HepG2 (cell line): ENCODE measurements at regions not wholly inside any gene's neighbourhood (a gene's known extent, or its start where the extent isn't known, plus 50 kb on each side); places are given as distances from the start of the nearest gene placed in this dataset.

Experiments
- ARNT ChIP-seq: fragments of 450-650 bp; IDR thresholded peaks from 2 replicates; pipeline ENCODE4 v1.6.1; 2017
- BORCS8-MEF2B ChIP-seq: sonication (generic); formaldehyde crosslinking; IDR thresholded peaks from 2 replicates; pipeline ENCODE4 v1.8.0; 2022; ENCODE audit warnings: mild to moderate bottlenecking, missing genetic modification reagents
- CBFB ChIP-seq: sonication (generic); formaldehyde crosslinking; IDR thresholded peaks from 2 replicates; pipeline ENCODE4 v1.4.0; 2020; ENCODE audit warnings: missing genetic modification reagents
- ETV5 ChIP-seq: IDR thresholded peaks from 2 replicates; pipeline ENCODE4 v1.6.1; 2018; ENCODE audit warnings: missing biosample characterization, missing genetic modification reagents, inconsistent platforms, borderline replicate concordance
- ETV6 ChIP-seq: sonication (generic); formaldehyde crosslinking; conservative IDR thresholded peaks from 2 replicates; pipeline ENCODE4 v1.4.0; 2020; ENCODE audit warnings: missing genetic modification reagents
- FOXM1 ChIP-seq: sonication (generic); formaldehyde crosslinking; IDR thresholded peaks from 2 replicates; pipeline ENCODE4 v1.5.0; 2020; ENCODE audit warnings: missing genetic modification reagents
- JDP2 ChIP-seq: sonication (generic); formaldehyde crosslinking; IDR thresholded peaks from 2 replicates; pipeline ENCODE4 v1.8.1; 2022; ENCODE audit warnings: missing genetic modification reagents, borderline replicate concordance
- NR2C2 ChIP-seq: sonication (generic); formaldehyde crosslinking; IDR thresholded peaks from 2 replicates; pipeline ENCODE4 v1.4.0; 2020; ENCODE audit warnings: missing genetic modification reagents, mild to moderate bottlenecking, moderate library complexity, borderline replicate concordance
- NR2F6 ChIP-seq, 2 experiments: IDR thresholded peaks; 2 replicates each; pipeline ENCODE4 v1.6.1; 2016; ENCODE audit warnings: antibody characterized with exemption in 1 of 2, mild to moderate bottlenecking in 1 of 2
- PPARG ChIP-seq: conservative IDR thresholded peaks from 2 replicates; pipeline ENCODE4 v1.6.1; 2016; ENCODE audit warnings: missing biosample characterization, missing genetic modification reagents
- RAD21 ChIP-seq: fragments of 450-650 bp; formaldehyde crosslinking; IDR thresholded peaks from 2 replicates; pipeline ENCODE4 v1.5.0; 2020; ENCODE audit warnings: mild to moderate bottlenecking
- SP140L ChIP-seq: sonication (generic); formaldehyde crosslinking; IDR thresholded peaks from 2 replicates; pipeline ENCODE4 v1.4.0; 2020; ENCODE audit warnings: missing genetic modification reagents, borderline replicate concordance
- TAF15 ChIP-seq: fragments of 200-400 bp; formaldehyde crosslinking; IDR thresholded peaks from one replicate; pipeline ENCODE4 v1.6.1; 2018; ENCODE audit warnings: mild to moderate bottlenecking, low read depth, low read length; ENCODE audit not compliant: poor library complexity, severe bottlenecking
- TARDBP ChIP-seq: sonication (generic); formaldehyde crosslinking; IDR thresholded peaks from 2 replicates; pipeline ENCODE4 v1.8.0; 2022; ENCODE audit warnings: mild to moderate bottlenecking, missing genetic modification reagents
- TFAP4 ChIP-seq: sonication (generic); IDR thresholded peaks from 2 replicates; pipeline ENCODE4 v1.6.1; 2016; ENCODE audit warnings: low read depth, borderline replicate concordance
- ZNF749 ChIP-seq: sonication (generic); formaldehyde crosslinking; IDR thresholded peaks from 2 replicates; pipeline ENCODE4 v1.8.0; 2022; ENCODE audit warnings: mild to moderate bottlenecking, missing genetic modification reagents, moderate library complexity, borderline replicate concordance
- ZNF75D ChIP-seq: sonication (generic); formaldehyde crosslinking; IDR thresholded peaks from 2 replicates; pipeline ENCODE4 v1.8.1; 2023; ENCODE audit warnings: missing genetic modification reagents, mild to moderate bottlenecking, borderline replicate concordance
- ZNF816 ChIP-seq: sonication (generic); formaldehyde crosslinking; IDR thresholded peaks from 2 replicates; pipeline ENCODE4 v1.8.0; 2022; ENCODE audit warnings: missing genetic modification reagents, mild to moderate bottlenecking, borderline replicate concordance
- TF ChIP-seq, protein P1 (sequence below): sonication (generic); formaldehyde crosslinking; IDR thresholded peaks from 2 replicates; pipeline ENCODE4 v1.9.0; 2021; ENCODE audit warnings: missing genetic modification reagents, borderline replicate concordance
- TF ChIP-seq, protein P2 (sequence below): sonication (generic); formaldehyde crosslinking; conservative IDR thresholded peaks from 2 replicates; pipeline ENCODE4 v1.5.0; 2020; ENCODE audit warnings: missing genetic modification reagents
- TF ChIP-seq, protein P3 (sequence below): sonication (generic); formaldehyde crosslinking; IDR thresholded peaks from 2 replicates; pipeline ENCODE4 v1.5.0; 2020; ENCODE audit warnings: mild to moderate bottlenecking, missing genetic modification reagents
- TF ChIP-seq, protein P4 (sequence below): sonication (generic); formaldehyde crosslinking; IDR thresholded peaks from 2 replicates; pipeline ENCODE4 v1.5.1; 2020; ENCODE audit warnings: mild to moderate bottlenecking, missing genetic modification reagents, borderline replicate concordance

GRCh38 chr1:21368515-21369289, 71.2 kb upstream of the NBPF3 start (continued):
- TF ChIP-seq NR2C2 (CRISPR knock-in tag) (no peak), ZNF816 (CRISPR knock-in tag) (no peak), SP140L (CRISPR knock-in tag) (no peak), ETV6 (CRISPR knock-in tag) (no peak), ETV5 (0 out of 2 replicates have a peak, but pooled peaks have one; percentile 20), NR2F6 (IDR thresholded peaks at IDR 0.05) (no peak), NR2F6 (CRISPR knock-in tag; IDR thresholded peaks at IDR 0.05) (peak; percentile 50), TFAP4 (no peak), ZNF749 (CRISPR knock-in tag) (no peak), ZNF75D (CRISPR knock-in tag) (no peak), PPARG (CRISPR knock-in tag) (no peak; the same call in 1 of the 2 replicates), TAF15 (no peak), FOXM1 (CRISPR knock-in tag) (no peak), TARDBP (CRISPR knock-in tag) (peak; percentile 68), JDP2 (CRISPR knock-in tag) (no peak), RAD21 (CRISPR knock-in tag) (peak; percentile 99), BORCS8-MEF2B (peak; percentile 74), ARNT (no peak), CBFB (CRISPR knock-in tag) (0 out of 2 replicates have a peak, but pooled peaks have one; percentile 34)
- TF ChIP-seq, protein P1, sequence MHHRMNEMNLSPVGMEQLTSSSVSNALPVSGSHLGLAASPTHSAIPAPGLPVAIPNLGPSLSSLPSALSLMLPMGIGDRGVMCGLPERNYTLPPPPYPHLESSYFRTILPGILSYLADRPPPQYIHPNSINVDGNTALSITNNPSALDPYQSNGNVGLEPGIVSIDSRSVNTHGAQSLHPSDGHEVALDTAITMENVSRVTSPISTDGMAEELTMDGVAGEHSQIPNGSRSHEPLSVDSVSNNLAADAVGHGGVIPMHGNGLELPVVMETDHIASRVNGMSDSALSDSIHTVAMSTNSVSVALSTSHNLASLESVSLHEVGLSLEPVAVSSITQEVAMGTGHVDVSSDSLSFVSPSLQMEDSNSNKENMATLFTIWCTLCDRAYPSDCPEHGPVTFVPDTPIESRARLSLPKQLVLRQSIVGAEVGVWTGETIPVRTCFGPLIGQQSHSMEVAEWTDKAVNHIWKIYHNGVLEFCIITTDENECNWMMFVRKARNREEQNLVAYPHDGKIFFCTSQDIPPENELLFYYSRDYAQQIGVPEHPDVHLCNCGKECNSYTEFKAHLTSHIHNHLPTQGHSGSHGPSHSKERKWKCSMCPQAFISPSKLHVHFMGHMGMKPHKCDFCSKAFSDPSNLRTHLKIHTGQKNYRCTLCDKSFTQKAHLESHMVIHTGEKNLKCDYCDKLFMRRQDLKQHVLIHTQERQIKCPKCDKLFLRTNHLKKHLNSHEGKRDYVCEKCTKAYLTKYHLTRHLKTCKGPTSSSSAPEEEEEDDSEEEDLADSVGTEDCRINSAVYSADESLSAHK (CRISPR knock-in tag): no peak
- TF ChIP-seq, protein P2, sequence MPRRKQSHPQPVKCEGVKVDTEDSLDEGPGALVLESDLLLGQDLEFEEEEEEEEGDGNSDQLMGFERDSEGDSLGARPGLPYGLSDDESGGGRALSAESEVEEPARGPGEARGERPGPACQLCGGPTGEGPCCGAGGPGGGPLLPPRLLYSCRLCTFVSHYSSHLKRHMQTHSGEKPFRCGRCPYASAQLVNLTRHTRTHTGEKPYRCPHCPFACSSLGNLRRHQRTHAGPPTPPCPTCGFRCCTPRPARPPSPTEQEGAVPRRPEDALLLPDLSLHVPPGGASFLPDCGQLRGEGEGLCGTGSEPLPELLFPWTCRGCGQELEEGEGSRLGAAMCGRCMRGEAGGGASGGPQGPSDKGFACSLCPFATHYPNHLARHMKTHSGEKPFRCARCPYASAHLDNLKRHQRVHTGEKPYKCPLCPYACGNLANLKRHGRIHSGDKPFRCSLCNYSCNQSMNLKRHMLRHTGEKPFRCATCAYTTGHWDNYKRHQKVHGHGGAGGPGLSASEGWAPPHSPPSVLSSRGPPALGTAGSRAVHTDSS (CRISPR knock-in tag): no peak
- TF ChIP-seq, protein P3, sequence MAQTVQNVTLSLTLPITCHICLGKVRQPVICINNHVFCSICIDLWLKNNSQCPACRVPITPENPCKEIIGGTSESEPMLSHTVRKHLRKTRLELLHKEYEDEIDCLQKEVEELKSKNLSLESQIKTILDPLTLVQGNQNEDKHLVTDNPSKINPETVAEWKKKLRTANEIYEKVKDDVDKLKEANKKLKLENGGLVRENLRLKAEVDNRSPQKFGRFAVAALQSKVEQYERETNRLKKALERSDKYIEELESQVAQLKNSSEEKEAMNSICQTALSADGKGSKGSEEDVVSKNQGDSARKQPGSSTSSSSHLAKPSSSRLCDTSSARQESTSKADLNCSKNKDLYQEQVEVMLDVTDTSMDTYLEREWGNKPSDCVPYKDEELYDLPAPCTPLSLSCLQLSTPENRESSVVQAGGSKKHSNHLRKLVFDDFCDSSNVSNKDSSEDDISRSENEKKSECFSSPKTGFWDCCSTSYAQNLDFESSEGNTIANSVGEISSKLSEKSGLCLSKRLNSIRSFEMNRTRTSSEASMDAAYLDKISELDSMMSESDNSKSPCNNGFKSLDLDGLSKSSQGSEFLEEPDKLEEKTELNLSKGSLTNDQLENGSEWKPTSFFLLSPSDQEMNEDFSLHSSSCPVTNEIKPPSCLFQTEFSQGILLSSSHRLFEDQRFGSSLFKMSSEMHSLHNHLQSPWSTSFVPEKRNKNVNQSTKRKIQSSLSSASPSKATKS (CRISPR knock-in tag): no peak
- TF ChIP-seq, protein P4, sequence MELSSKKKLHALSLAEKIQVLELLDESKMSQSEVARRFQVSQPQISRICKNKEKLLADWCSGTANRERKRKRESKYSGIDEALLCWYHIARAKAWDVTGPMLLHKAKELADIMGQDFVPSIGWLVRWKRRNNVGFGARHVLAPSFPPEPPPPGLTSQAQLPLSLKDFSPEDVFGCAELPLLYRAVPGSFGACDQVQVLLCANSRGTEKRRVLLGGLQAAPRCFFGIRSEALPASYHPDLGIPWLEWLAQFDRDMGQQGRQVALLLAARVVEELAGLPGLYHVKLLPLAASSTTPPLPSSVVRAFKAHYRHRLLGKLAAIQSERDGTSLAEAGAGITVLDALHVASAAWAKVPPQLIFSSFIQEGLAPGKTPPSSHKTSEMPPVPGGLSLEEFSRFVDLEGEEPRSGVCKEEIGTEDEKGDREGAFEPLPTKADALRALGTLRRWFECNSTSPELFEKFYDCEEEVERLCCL (CRISPR knock-in tag): no peak
